Cardiac muscle cell (in vitro differentiated cells and primary cell): ENCODE measurements at regions not wholly inside any gene's neighbourhood (a gene's known extent, or its start where the extent isn't known, plus 50 kb on each side); places are given as distances from the start of the nearest gene placed in this dataset.

Experiments used
- DNase-seq, 2 donors: peaks; one replicate each; pipeline versions ENCODE4 v3.0.0 to v3.0.0-alpha.2; 2010 to 2017; ENCODE audit warnings: low read depth in 1 of 2, low spot score in 1 of 2
- H3K27ac ChIP-seq: fragments of 200-600 bp; sonication (generic); 2 replicates; pipeline ENCODE4 v1.5.1; 2016
- H3K27me3 ChIP-seq: fragments of 200-600 bp; sonication (generic); 2 replicates; pipeline ENCODE4 v1.6.0; 2016; ENCODE audit warnings: control low read depth
- H3K36me3 ChIP-seq: fragments of 200-600 bp; sonication (generic); 2 replicates; pipeline ENCODE4 v1.5.1; 2016; ENCODE audit warnings: control low read depth
- H3K4me1 ChIP-seq: fragments of 200-600 bp; sonication (generic); 2 replicates; pipeline ENCODE4 v1.8.1; 2017; ENCODE audit warnings: low read depth, mild to moderate bottlenecking, mixed run types
- H3K4me3 ChIP-seq: fragments of 200-600 bp; sonication (generic); 2 replicates; pipeline ENCODE4 v1.5.1; 2016; ENCODE audit warnings: mild to moderate bottlenecking
- H3K9me3 ChIP-seq: fragments of 200-600 bp; sonication (generic); 2 replicates; pipeline ENCODE4 v1.5.1; 2017; ENCODE audit warnings: low read depth, mild to moderate bottlenecking, control low read depth
- TF ChIP-seq, protein P1 (sequence below): IDR thresholded peaks from 2 replicates; pipeline ENCODE4 v1.5.1; 2012; ENCODE audit warnings: low read depth, mild to moderate bottlenecking, low read length

DNA sequence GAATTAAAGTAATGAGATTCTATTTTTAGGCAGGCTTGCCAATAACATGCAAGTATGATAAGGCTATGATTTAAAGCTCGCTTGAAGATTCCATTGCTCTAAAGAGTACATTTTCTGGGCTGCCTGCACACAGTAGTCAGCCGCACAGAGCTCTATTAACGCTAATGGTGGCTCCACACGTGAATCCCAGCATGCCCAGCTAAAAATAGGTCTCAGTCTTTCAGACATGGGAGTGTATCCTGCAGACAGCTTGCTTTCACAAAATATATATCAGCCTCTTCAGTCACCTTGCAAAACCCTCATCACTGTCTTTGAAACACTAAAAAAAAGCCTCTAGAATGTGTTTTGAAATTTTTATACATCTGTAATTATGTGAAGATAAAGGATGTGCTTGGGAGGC lies 418.1 kb downstream of the MTX2 start:
- Histone ChIP-seq H3K27me3 (no peaks in the 10 kb centered on the region), H3K36me3 (no peaks in the 10 kb centered on the region), H3K4me3 (no peak overlapping the region), H3K9me3 (no peaks in the 10 kb centered on the region), H3K27ac (peak overlapping the region; percentile 67), H3K4me1 (peaks cover 54% of the 10 kb centered on the region)
- DNase-seq: no peak
- TF ChIP-seq, protein P1, sequence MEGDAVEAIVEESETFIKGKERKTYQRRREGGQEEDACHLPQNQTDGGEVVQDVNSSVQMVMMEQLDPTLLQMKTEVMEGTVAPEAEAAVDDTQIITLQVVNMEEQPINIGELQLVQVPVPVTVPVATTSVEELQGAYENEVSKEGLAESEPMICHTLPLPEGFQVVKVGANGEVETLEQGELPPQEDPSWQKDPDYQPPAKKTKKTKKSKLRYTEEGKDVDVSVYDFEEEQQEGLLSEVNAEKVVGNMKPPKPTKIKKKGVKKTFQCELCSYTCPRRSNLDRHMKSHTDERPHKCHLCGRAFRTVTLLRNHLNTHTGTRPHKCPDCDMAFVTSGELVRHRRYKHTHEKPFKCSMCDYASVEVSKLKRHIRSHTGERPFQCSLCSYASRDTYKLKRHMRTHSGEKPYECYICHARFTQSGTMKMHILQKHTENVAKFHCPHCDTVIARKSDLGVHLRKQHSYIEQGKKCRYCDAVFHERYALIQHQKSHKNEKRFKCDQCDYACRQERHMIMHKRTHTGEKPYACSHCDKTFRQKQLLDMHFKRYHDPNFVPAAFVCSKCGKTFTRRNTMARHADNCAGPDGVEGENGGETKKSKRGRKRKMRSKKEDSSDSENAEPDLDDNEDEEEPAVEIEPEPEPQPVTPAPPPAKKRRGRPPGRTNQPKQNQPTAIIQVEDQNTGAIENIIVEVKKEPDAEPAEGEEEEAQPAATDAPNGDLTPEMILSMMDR: no peak

DNA sequence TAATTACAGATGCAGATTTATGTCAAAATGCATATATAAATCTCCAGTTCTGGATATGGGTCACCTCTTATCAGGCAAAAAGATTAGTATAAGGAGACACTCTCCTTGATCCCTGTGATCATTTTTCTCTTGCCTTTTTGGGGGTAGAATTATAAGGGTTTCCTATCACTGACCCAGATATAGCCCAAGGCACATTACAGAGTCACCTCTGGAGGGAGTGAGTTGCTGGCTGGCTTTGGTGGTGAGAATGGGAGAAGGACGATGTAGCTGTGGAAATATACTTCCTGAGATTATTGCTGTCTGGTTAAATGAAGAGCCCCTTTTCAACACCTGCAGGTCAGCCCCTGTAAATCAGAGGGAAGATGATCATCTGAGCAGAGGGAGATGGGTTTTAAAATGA lies 418.7 kb downstream of the MTX2 start:
- Histone ChIP-seq H3K27me3 (no peaks in the 10 kb centered on the region), H3K9me3 (no peaks in the 10 kb centered on the region), H3K4me3 (no peak overlapping the region), H3K36me3 (no peaks in the 10 kb centered on the region), H3K4me1 (peaks cover 48% of the 10 kb centered on the region), H3K27ac (peak overlapping the region; percentile 67)
- no peak for DNase-seq
- TF ChIP-seq, protein P1: no peak

DNA sequence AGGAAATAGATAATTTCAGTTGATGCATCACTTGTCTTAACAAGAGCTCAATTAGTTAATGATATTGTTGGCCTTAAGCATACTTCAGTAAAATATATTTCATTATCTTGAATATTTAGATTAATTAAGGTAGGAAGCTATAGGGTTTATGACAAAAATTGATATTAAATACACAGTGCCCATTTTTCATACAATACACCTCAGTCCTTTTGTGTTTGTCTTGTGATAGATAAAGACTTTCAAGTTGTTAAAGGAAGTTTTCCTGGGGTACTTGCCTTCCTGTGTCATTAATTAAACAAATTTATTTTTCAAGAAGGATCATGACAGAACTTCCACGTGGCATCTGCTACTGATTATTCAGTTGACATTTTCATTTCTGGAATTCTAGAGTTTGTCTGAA lies 420.5 kb downstream of the MTX2 start:
- Histone ChIP-seq H3K4me1 (peaks cover 33% of the 10 kb centered on the region), H3K4me3 (no peak overlapping the region), H3K36me3 (no peaks in the 10 kb centered on the region), H3K27me3 (no peaks in the 10 kb centered on the region), H3K9me3 (no peaks in the 10 kb centered on the region), H3K27ac (no peak overlapping the region)
- DNase-seq: no peak
- TF ChIP-seq, protein P1: no peak

DNA sequence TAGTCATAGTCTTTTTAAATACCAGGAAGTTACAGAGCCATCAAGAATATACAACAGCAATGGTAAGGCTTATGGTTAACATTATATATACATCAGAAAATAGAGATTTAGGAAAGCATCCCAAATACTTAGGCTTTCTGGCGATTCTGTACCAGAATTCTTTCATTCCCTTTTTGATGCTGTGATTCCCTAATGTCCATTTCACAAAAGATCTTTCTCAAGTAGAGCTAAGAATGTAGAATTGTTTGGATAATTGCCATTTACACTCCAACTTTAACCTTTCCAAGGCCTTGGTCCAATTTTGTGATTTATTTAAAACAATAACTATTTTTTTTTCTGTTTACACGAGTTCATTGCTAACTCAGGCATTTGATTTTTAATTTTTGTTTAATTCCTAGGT lies 422.2 kb downstream of the MTX2 start:
- Histone ChIP-seq H3K27ac (no peak overlapping the region), H3K4me3 (no peak overlapping the region), H3K27me3 (no peaks in the 10 kb centered on the region), H3K36me3 (no peaks in the 10 kb centered on the region), H3K4me1 (peaks cover 27% of the 10 kb centered on the region), H3K9me3 (no peaks in the 10 kb centered on the region)
- DNase-seq: no peak
- TF ChIP-seq, protein P1: no peak

DNA sequence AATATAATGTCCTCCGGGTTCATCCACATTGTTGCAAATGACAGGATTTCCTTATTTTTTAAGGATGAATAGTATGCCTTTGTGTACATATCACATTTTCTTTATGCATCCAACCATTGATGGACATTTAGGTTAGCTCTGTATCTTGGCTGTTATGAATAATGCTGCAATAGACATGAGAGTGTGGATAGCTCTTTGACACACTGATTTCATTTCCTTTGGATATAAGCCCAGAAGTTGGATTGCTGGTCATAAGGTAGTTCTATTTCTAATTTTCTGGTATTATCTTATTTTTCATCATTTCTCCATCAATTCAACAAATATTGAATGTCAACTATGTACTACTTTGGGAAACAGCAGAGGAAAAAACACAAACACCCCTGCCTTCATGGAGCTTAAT lies 423.3 kb downstream of the MTX2 start:
- TF ChIP-seq, protein P1: no peak
- no peak for DNase-seq
- Histone ChIP-seq H3K9me3 (no peaks in the 10 kb centered on the region), H3K4me1 (peaks cover 16% of the 10 kb centered on the region), H3K27me3 (no peaks in the 10 kb centered on the region), H3K36me3 (no peaks in the 10 kb centered on the region), H3K4me3 (no peak overlapping the region), H3K27ac (no peak overlapping the region)

DNA sequence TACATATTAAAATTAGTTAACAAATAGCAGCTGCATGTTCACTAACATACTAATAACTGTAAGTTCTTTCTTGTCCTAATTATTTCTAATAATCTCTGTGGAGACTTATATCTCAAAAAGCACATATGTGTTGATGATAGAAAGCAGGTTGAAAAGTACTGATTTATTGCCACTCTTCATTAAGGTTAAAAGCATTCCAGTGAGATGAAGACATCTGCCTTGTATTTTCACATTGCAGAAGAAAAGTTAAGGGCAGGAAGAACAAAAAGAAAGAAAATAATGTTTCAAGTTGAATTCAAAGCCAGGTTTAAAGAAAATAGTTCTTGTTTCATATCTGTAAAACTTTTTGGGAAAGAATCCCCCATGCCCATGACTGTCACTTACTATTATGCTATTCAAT lies 429.9 kb downstream of the MTX2 start:
- Histone ChIP-seq H3K4me3 (no peak overlapping the region), H3K36me3 (no peaks in the 10 kb centered on the region), H3K4me1 (peaks cover 49% of the 10 kb centered on the region), H3K27me3 (no peaks in the 10 kb centered on the region), H3K27ac (peak overlapping the region; percentile 93), H3K9me3 (no peaks in the 10 kb centered on the region)
- TF ChIP-seq, protein P1: no peak
- no peak for DNase-seq
